Prostate gland (tissue), 1 donor: ENCODE measurements at regions not wholly inside any gene's neighbourhood (a gene's known extent, or its start where the extent isn't known, plus 50 kb on each side); places are given as distances from the start of the nearest gene placed in this dataset.

Source experiments
- POLR2A ChIP-seq: fragments of 450-650 bp; IDR thresholded peaks from one replicate; pipeline ENCODE4 v1.6.1; 2016; ENCODE audit warnings: antibody characterized with exemption, mild to moderate bottlenecking
- POLR2AphosphoS5 ChIP-seq: sonication (generic); formaldehyde crosslinking; IDR thresholded peaks from one replicate; pipeline ENCODE4 v1.6.1; 2017; ENCODE audit warnings: antibody characterized with exemption

GRCh38 chr3:181369637-181370036 is 342.1 kb upstream of the SOX2 start:
- no peak for TF ChIP-seq POLR2AphosphoS5
- no peak for TF ChIP-seq POLR2A
